ENCODE measurements at regions not wholly inside any gene's neighbourhood (a gene's known extent, or its start where the extent isn't known, plus 50 kb on each side); places are given as distances from the start of the nearest gene placed in this dataset.

DNA sequence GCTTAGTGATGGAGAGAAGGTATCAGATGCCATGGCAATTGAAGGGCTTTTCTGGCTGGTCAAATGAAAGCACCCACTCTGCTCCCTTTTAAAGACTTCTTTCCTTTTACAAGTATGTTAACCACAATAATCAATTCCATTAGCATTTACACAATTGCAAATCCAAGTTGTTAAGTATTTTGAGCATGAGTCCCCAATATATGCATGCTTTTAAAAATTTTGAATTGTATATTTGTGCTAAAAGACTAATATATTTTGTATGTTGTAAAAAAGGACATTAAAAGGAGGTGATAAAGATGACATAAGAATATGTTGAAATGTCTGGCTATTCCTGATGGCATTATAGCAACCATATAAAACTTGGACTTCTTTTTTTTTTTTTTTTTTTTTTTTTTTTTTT, 639.9 kb upstream of the CPEB2 start:
- H3K27me3 ChIP-seq (ENCODE audit: control insufficient read depth, insufficient read depth, low read length): no peaks in the 10 kb centered on the region
- H3K4me1 ChIP-seq (ENCODE audit: control insufficient read depth, insufficient read depth, low read length): no peaks in the 10 kb centered on the region
- H3K27ac ChIP-seq (ENCODE audit: low read length): no peak overlapping the region
- no peak for DNase-seq
- H3K36me3 ChIP-seq (ENCODE audit: control insufficient read depth, insufficient read depth, low read length): no peaks in the 10 kb centered on the region
- Mint-ChIP-seq H3K27ac (no peak overlapping the region), H3K9me3 (peaks cover 0 to 7% of the 10 kb centered on the region in 2 donors), H3K36me3 (no peaks in the 10 kb centered on the region), H3K27me3 (ENCODE audit: low read depth in 2 of 2) (no peaks in the 10 kb centered on the region), H3K4me1 (no peaks in the 10 kb centered on the region), H3K4me3 (no peak overlapping the region)
- intact Hi-C loops (cut with micrococcal nuclease): no loop called here
- no peak for TF ChIP-seq CTCF (IDR thresholded peaks at IDR 0.05)
- no peaks in the 10 kb centered on the region for H3K9me3 ChIP-seq (ENCODE audit: control insufficient read depth, insufficient read depth, low read length)
- no peak for ATAC-seq
- H3K4me3 ChIP-seq (ENCODE audit: low read length): no peak overlapping the region

GRCh38 chr4:14364953-14365536, 637.2 kb upstream of the CPEB2 start:
- DNase-seq: no peak
- Mint-ChIP-seq H3K27ac (no peak overlapping the region), H3K27me3 (ENCODE audit: low read depth in 2 of 2) (no peaks in the 10 kb centered on the region), H3K4me1 (no peaks in the 10 kb centered on the region), H3K36me3 (no peaks in the 10 kb centered on the region), H3K4me3 (no peak overlapping the region), H3K9me3 (peaks cover 0 to 7% of the 10 kb centered on the region in 2 donors)
- no peak for ATAC-seq
- no peak overlapping the region for H3K4me3 ChIP-seq (ENCODE audit: low read length)
- no peaks in the 10 kb centered on the region for H3K4me1 ChIP-seq (ENCODE audit: control insufficient read depth, insufficient read depth, low read length)
- H3K27ac ChIP-seq (ENCODE audit: low read length): no peak overlapping the region
- no peaks in the 10 kb centered on the region for H3K36me3 ChIP-seq (ENCODE audit: control insufficient read depth, insufficient read depth, low read length)
- no peaks in the 10 kb centered on the region for H3K27me3 ChIP-seq (ENCODE audit: control insufficient read depth, insufficient read depth, low read length)
- intact Hi-C loops (cut with micrococcal nuclease): no loop called here
- H3K9me3 ChIP-seq (ENCODE audit: control insufficient read depth, insufficient read depth, low read length): no peaks in the 10 kb centered on the region
- TF ChIP-seq CTCF (IDR thresholded peaks at IDR 0.05): no peak

DNA sequence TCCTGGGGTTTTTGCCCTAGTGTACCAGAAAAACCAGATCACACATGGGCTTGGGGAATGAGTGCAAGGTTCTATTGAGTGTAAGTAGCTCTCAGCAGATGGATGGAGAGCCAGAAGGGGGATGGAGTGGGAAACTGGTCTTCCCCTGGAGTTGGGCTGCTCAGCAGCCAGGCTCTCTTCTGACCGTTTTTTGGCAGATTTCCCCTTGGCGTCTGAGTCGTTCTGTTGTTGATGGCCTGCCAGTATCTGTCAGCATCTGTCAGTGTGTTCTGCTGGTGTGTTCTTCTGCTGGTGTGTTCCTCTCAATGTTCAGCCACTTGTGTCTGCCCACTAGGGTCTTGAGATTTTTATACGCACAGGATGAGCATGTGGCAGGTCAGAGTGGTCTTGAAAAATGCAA, 633.9 kb upstream of the CPEB2 start:
- WGBS (ENCODE audit: insufficient coverage): 79% methylated on average over 4 of the region's 4 CpGs
- no peak overlapping the region for H3K27ac Mint-ChIP-seq
- Histone ChIP-seq H3K4me1 (ENCODE audit: control insufficient read depth, insufficient read depth, low read length) (no peaks in the 10 kb centered on the region), H3K36me3 (ENCODE audit: control insufficient read depth, insufficient read depth, low read length) (no peaks in the 10 kb centered on the region), H3K9me3 (ENCODE audit: control insufficient read depth, insufficient read depth, low read length) (no peaks in the 10 kb centered on the region), H3K27ac (ENCODE audit: low read length) (no peak overlapping the region), H3K27me3 (ENCODE audit: control insufficient read depth, insufficient read depth, low read length) (no peaks in the 10 kb centered on the region), H3K4me3 (ENCODE audit: low read length) (no peak overlapping the region)
- no peak overlapping the region for H3K4me3 Mint-ChIP-seq
- DNase-seq: no peak
- intact Hi-C loops (cut with micrococcal nuclease): no loop called here
- ATAC-seq: no peak
- no peaks in the 10 kb centered on the region for H3K36me3 Mint-ChIP-seq
- no peaks in the 10 kb centered on the region for H3K27me3 Mint-ChIP-seq (ENCODE audit: low read depth in 2 of 2)
- no peak for TF ChIP-seq CTCF (IDR thresholded peaks at IDR 0.05)
- H3K9me3 Mint-ChIP-seq: peaks cover 0 to 8% of the 10 kb centered on the region in 2 donors
- no peaks in the 10 kb centered on the region for H3K4me1 Mint-ChIP-seq

DNA sequence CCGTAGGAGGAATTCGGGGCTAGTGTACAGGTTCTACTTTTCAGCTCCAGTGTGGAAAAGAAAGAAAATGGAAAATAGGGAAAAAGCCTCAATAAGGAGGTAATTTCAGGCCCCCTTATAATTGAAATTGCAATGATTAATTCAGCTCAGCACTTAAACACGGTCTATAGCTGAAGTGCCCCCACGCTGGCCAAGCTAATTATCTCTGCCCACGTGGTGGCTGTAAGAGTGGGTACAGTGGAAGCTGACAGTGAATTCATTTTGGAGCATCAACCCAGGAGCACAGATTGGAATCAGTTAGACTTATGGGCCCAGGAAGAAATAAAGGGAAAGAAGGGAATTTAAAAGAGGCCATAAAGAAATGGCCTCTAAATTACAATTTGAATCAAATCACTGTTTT, 631.1 kb upstream of the CPEB2 start:
- no peak overlapping the region for H3K27ac ChIP-seq (ENCODE audit: low read length)
- no peak for DNase-seq
- Mint-ChIP-seq H3K27ac (no peak overlapping the region), H3K4me3 (no peak overlapping the region), H3K4me1 (no peaks in the 10 kb centered on the region), H3K9me3 (peaks cover 0 to 6% of the 10 kb centered on the region in 2 donors), H3K36me3 (no peaks in the 10 kb centered on the region), H3K27me3 (ENCODE audit: low read depth in 2 of 2) (no peaks in the 10 kb centered on the region)
- H3K4me1 ChIP-seq (ENCODE audit: control insufficient read depth, insufficient read depth, low read length): no peaks in the 10 kb centered on the region
- ATAC-seq: no peak
- H3K9me3 ChIP-seq (ENCODE audit: control insufficient read depth, insufficient read depth, low read length): no peaks in the 10 kb centered on the region
- no peaks in the 10 kb centered on the region for H3K27me3 ChIP-seq (ENCODE audit: control insufficient read depth, insufficient read depth, low read length)
- no peak for TF ChIP-seq CTCF (IDR thresholded peaks at IDR 0.05)
- WGBS (ENCODE audit: insufficient coverage): 87% methylated on average over 5 of the region's 5 CpGs
- no peak overlapping the region for H3K4me3 ChIP-seq (ENCODE audit: low read length)
- H3K36me3 ChIP-seq (ENCODE audit: control insufficient read depth, insufficient read depth, low read length): no peaks in the 10 kb centered on the region
- intact Hi-C loops (cut with micrococcal nuclease): no loop called here

Measured in natural killer cell (primary cell).